ENCODE measurements at regions not wholly inside any gene's neighbourhood (a gene's known extent, or its start where the extent isn't known, plus 50 kb on each side); places are given as distances from the start of the nearest gene placed in this dataset.

DNA sequence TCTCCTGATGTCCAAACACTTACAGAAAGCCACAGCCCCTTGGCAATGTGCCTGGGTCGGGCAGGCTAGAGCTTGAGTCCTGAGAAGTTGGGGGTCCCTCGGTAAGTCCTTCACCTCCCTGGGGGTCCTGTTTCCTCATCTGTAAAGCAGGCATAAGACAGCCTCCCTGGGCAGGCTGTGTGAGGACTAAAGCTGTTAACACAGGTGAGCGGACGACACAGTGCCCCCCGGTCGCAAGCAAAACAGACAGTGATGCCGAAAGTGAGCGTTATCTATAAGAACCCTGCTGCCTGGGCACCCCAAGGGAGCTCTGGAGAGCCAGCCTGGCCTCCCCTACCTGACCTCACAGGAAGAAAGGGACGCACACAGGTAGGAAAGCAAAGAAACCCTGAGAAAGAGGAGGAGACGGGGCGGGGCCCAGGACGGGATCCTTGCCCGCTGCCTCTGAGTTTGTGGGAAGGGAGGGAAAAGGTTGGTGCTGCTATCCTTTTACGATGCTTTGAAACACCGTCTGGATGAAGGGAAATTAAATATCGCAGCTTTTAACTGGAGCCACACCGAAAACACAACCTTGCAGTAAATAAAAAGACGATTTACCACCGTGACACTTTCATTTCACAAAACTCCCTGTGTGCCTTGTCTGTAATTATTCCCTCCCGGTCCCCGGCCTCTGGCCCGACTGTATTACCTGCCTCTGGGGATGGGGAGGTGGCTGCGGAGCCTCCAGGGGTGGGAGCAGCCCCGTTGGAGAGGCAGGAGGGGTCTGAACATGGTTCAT is 67.1 kb downstream of the ENGASE start:
- no peak for DNase-seq (ENCODE audit: low read depth in 1 of 2, low spot score in 1 of 2)

DNA sequence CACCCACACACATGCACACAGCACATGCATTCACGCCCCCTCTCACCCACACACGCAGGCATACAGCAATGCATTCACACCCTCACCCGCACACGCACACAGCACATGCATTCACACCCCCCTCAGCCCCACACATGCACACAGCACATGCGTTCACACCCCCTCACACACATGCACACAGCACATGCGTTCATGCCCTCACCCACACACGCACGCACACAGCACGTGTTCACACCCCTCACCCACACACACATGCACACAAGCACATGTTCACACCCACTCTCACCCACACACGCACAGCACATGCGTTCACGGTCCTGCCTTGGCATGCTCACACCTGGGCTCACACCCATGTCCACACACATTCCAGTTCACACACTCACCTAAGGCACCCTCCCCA is 64.2 kb downstream of the ENGASE start:
- DNase-seq (ENCODE audit: low read depth in 1 of 2, low spot score in 1 of 2) = no peak

DNA sequence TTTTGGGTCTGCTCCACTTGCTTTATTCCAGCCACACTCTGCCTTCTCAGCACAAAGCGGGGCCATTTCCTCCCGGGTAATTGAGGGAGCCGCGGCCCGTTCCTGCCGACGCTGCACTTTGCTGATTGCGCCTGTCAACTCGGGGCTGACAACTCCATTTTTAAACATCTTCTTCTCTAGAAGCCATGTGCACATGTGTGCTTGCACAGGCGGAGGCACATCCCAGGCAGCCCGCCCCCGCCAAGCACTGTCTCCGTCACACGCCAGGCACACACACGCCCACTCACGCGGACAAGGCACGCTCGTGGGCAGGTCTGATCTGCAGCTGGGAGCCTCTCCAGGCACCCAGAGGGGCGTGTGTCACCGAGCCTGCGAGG is 63.2 kb downstream of the ENGASE start:
- no peak for DNase-seq (ENCODE audit: low read depth in 1 of 2, low spot score in 1 of 2)

DNA sequence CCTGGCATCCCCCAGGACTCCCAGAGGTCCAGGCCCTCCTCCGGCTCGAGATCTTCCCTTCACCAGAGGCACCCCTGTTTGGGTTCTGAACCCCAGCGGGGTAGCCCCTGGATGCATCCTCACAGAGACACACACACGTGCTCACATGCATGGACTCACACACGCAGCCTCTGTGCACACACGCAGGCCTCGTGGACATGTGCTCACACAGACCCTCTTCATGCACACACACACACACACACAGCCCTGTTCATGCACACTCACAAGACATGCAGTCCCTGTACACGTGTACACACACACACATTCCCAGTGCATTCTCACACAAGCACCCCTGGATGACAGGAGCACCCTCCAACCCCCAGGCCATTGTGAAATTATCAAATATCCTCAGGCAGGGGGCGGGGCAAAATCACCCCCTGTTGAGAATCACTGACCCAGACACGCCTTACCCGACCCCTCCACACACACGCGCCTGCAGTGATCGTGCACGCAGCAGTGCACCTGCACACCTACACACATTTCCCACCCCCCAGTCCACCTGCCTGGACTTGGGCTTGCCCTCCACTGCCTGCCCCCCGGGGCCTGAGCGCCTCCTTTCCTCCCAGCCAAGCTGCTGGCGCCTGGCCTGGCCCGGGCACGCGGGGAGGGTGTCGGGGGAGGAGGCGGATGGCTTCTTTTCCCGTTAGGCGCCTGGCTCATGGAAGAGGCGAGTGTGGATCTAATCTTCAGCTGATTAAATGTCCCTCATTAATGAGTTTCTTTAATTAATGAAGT is 62.6 kb downstream of the ENGASE start:
- DNase-seq (ENCODE audit: low read depth in 1 of 2, low spot score in 1 of 2) = no peak

DNA sequence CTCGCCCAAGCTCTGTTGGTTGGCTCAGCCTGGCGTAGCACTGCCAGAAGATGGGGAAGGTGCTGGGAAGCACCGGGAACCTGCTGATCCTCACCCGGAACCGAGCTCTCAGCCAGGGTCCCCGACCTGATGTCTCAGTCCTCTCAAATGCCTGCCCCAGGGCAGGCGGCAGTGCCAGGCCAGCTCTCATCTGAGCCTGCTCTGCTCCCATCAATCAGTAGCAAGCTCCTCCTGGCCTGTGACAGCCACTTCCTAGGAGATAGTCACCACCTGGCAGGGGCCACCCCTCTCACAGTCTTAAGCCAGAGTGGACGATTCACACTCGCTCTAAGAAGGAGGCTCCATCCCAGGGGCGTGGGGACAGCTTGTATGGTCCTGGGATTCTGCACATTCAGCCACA is 62.0 kb downstream of the ENGASE start:
- no peak for DNase-seq (ENCODE audit: low read depth in 1 of 2, low spot score in 1 of 2)
